ENCODE measurements at regions not wholly inside any gene's neighbourhood (a gene's known extent, or its start where the extent isn't known, plus 50 kb on each side); places are given as distances from the start of the nearest gene placed in this dataset.

GRCh38 chr4:33349376-33349775 lies 2629.2 kb downstream of the PCDH7 start:
- H3K4me1 ChIP-seq: no peaks in the 10 kb centered on the region
- BruUV-seq (replicated peaks): no TSS peak
- intact Hi-C loops (cut with micrococcal nuclease; ENCODE audit: unreplicated experiment): no loop called here
- no peak for TF ChIP-seq CTCF (IDR thresholded peaks at IDR 0.05; ENCODE audit: insufficient read depth in 1 of 2, low read depth in 1 of 2, low read length in 1 of 2, severe bottlenecking in 1 of 2, unreplicated experiment in 1 of 2)
- Mint-ChIP-seq H3K4me3 (ENCODE audit: unreplicated experiment) (no peak overlapping the region), H3K27me3 (ENCODE audit: insufficient read depth, unreplicated experiment) (no peaks in the 10 kb centered on the region), H3K4me1 (ENCODE audit: low read depth, unreplicated experiment) (no peaks in the 10 kb centered on the region), H3K27ac (ENCODE audit: unreplicated experiment) (no peak overlapping the region), H3K36me3 (ENCODE audit: insufficient read depth, unreplicated experiment) (no peaks in the 10 kb centered on the region), H3K9me3 (ENCODE audit: unreplicated experiment) (no peaks in the 10 kb centered on the region)
- H3K4me3 ChIP-seq (ENCODE audit: low read depth, low read length): no peak overlapping the region
- no peaks in the 10 kb centered on the region for H3K9me3 ChIP-seq
- ChIA-PET POLR2A (no interaction called here), CTCF (no interaction called here)
- no peak for DNase-seq
- no peaks in the 10 kb centered on the region for H3K27me3 ChIP-seq (replicated peaks; ENCODE audit: control insufficient read depth, insufficient read depth, low read length)
- H3K36me3 ChIP-seq (ENCODE audit: control insufficient read depth, insufficient read depth, low read length): no peaks in the 10 kb centered on the region

- TF ChIP-seq CTCF (IDR thresholded peaks at IDR 0.05; ENCODE audit: insufficient read depth in 1 of 2, low read depth in 1 of 2, low read length in 1 of 2, severe bottlenecking in 1 of 2, unreplicated experiment in 1 of 2): no peak
- Mint-ChIP-seq H3K36me3 (ENCODE audit: insufficient read depth, unreplicated experiment) (no peaks in the 10 kb centered on the region), H3K9me3 (ENCODE audit: unreplicated experiment) (no peaks in the 10 kb centered on the region), H3K27ac (ENCODE audit: unreplicated experiment) (no peak overlapping the region), H3K4me3 (ENCODE audit: unreplicated experiment) (no peak overlapping the region), H3K27me3 (ENCODE audit: insufficient read depth, unreplicated experiment) (no peaks in the 10 kb centered on the region), H3K4me1 (ENCODE audit: low read depth, unreplicated experiment) (no peaks in the 10 kb centered on the region)
- Histone ChIP-seq H3K27me3 (replicated peaks; ENCODE audit: control insufficient read depth, insufficient read depth, low read length) (no peaks in the 10 kb centered on the region), H3K4me1 (no peaks in the 10 kb centered on the region), H3K9me3 (no peaks in the 10 kb centered on the region), H3K36me3 (ENCODE audit: control insufficient read depth, insufficient read depth, low read length) (no peaks in the 10 kb centered on the region), H3K4me3 (ENCODE audit: low read depth, low read length) (no peak overlapping the region)
- CTCF ChIA-PET: no interaction called here
- intact Hi-C loops (cut with micrococcal nuclease; ENCODE audit: unreplicated experiment): no loop called here
- no TSS peak for BruUV-seq (replicated peaks)
- no peak for DNase-seq
- POLR2A ChIA-PET: no interaction called here
Measured at GRCh38 chr4:33357121-33357520, 2637.0 kb downstream of the PCDH7 start.

DNA sequence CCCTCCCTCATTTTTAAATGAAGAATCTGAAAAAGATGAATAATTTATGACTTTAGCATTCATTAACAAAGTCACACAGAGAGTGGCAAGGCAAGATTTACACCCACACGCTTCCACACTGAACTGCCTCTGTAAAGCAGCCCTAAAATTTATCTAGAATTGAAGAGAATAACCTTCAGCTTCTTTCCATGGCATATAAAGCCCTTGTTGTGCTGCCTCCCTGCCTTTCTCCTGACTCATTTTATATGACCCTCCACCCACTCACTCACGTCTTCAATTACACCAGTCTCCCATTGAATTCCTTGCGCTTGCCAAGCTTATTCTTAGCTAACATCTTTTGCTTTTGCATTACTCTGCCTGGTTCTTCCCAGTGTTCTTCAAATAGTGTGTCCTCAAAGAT lies 2649.3 kb downstream of the PCDH7 start:
- Histone ChIP-seq H3K4me1 (no peaks in the 10 kb centered on the region), H3K36me3 (ENCODE audit: control insufficient read depth, insufficient read depth, low read length) (no peaks in the 10 kb centered on the region), H3K27me3 (replicated peaks; ENCODE audit: control insufficient read depth, insufficient read depth, low read length) (no peaks in the 10 kb centered on the region), H3K4me3 (ENCODE audit: low read depth, low read length) (no peak overlapping the region), H3K9me3 (no peaks in the 10 kb centered on the region)
- ChIA-PET CTCF (no interaction called here), POLR2A (no interaction called here)
- Mint-ChIP-seq H3K4me1 (ENCODE audit: low read depth, unreplicated experiment) (no peaks in the 10 kb centered on the region), H3K9me3 (ENCODE audit: unreplicated experiment) (peaks cover 19% of the 10 kb centered on the region), H3K27ac (ENCODE audit: unreplicated experiment) (no peak overlapping the region), H3K4me3 (ENCODE audit: unreplicated experiment) (no peak overlapping the region), H3K27me3 (ENCODE audit: insufficient read depth, unreplicated experiment) (no peaks in the 10 kb centered on the region), H3K36me3 (ENCODE audit: insufficient read depth, unreplicated experiment) (no peaks in the 10 kb centered on the region)
- no peak for DNase-seq
- no peak for TF ChIP-seq CTCF (IDR thresholded peaks at IDR 0.05; ENCODE audit: insufficient read depth in 1 of 2, low read depth in 1 of 2, low read length in 1 of 2, severe bottlenecking in 1 of 2, unreplicated experiment in 1 of 2)
- intact Hi-C loops (cut with micrococcal nuclease; ENCODE audit: unreplicated experiment): no loop called here
- no TSS peak for BruUV-seq (replicated peaks)

Measured in Caco-2 (cell line).